Neural progenitor cell (in vitro differentiated cells): ENCODE measurements at regions not wholly inside any gene's neighbourhood (a gene's known extent, or its start where the extent isn't known, plus 50 kb on each side); places are given as distances from the start of the nearest gene placed in this dataset.

Experiments used
- DNase-seq: peaks from one replicate; pipeline ENCODE4 v3.0.0-alpha.2; 2016; ENCODE audit warnings: low spot score
- H2AFZ ChIP-seq: fragments of 200-600 bp; sonication (generic); replicated peaks from 2 replicates; pipeline ENCODE4 v1.6.1; 2016; ENCODE audit warnings: antibody characterized with exemption
- H3F3A ChIP-seq: fragments of 200-600 bp; sonication (generic); 2 replicates; pipeline ENCODE4 v1.6.1; 2016; ENCODE audit warnings: antibody characterized with exemption, low read depth
- H3K27ac ChIP-seq: fragments of 200-600 bp; sonication (generic); 2 replicates; pipeline ENCODE4 v1.5.1; 2016; ENCODE audit warnings: mild to moderate bottlenecking
- H3K27me3 ChIP-seq: fragments of 200-600 bp; sonication (generic); 2 replicates; pipeline ENCODE4 v1.6.1; 2016; ENCODE audit warnings: mild to moderate bottlenecking, moderate library complexity
- H3K36me3 ChIP-seq: fragments of 200-600 bp; sonication (generic); 2 replicates; pipeline ENCODE4 v1.5.1; 2016
- H3K4me1 ChIP-seq: fragments of 200-600 bp; sonication (generic); 2 replicates; pipeline ENCODE4 v1.6.1; 2016; ENCODE audit warnings: mixed run types
- H3K4me2 ChIP-seq: fragments of 200-600 bp; sonication (generic); 2 replicates; pipeline ENCODE4 v1.6.1; 2016
- H3K4me3 ChIP-seq: fragments of 200-600 bp; sonication (generic); 2 replicates; pipeline ENCODE4 v1.5.1; 2016
- H3K79me2 ChIP-seq: fragments of 200-600 bp; sonication (generic); 2 replicates; pipeline ENCODE4 v1.6.1; 2016; ENCODE audit warnings: low read depth
- H3K9ac ChIP-seq: fragments of 200-600 bp; sonication (generic); 2 replicates; pipeline ENCODE4 v1.6.1; 2016
- H3K9me3 ChIP-seq: fragments of 200-600 bp; sonication (generic); 2 replicates; pipeline ENCODE4 v1.5.1; 2016; ENCODE audit warnings: low read depth
- H4K20me1 ChIP-seq: fragments of 200-600 bp; sonication (generic); 2 replicates; pipeline ENCODE4 v1.6.1; 2016; ENCODE audit warnings: low read depth
- H3K27ac Mint-ChIP-seq: 3 replicates; pipeline ENCODE4 v1.8.0; 2021; ENCODE audit warnings: mixed read lengths
- H3K27me3 Mint-ChIP-seq: 2 replicates; pipeline ENCODE4 v1.8.0; 2022; ENCODE audit warnings: low read depth, mild to moderate bottlenecking, inconsistent platforms, moderate library complexity, mixed read lengths; ENCODE audit not compliant: insufficient read depth
- H3K36me3 Mint-ChIP-seq: 3 replicates; pipeline ENCODE4 v1.8.0; 2021; ENCODE audit warnings: mixed read lengths
- H3K4me1 Mint-ChIP-seq: 3 replicates; pipeline ENCODE4 v1.8.0; 2021; ENCODE audit warnings: mixed read lengths
- H3K4me3 Mint-ChIP-seq: 3 replicates; pipeline ENCODE4 v1.8.0; 2021; ENCODE audit warnings: mild to moderate bottlenecking, moderate library complexity, mixed read lengths
- H3K9me3 Mint-ChIP-seq: 3 replicates; pipeline ENCODE4 v1.8.0; 2020; ENCODE audit warnings: mixed read lengths
- CTCF ChIP-seq: fragments of 200-600 bp; sonication (generic); IDR thresholded peaks from 2 replicates; pipeline ENCODE4 v1.5.1; 2017; ENCODE audit warnings: antibody characterized with exemption, mild to moderate bottlenecking
- EZH2 ChIP-seq: fragments of 200-600 bp; sonication (generic); IDR thresholded peaks from 2 replicates; pipeline ENCODE4 v1.6.1; 2017; ENCODE audit warnings: antibody characterized with exemption, mild to moderate bottlenecking, moderate library complexity
- EZH2phosphoT487 ChIP-seq: fragments of 200-600 bp; sonication (generic); IDR thresholded peaks from 2 replicates; pipeline ENCODE4 v1.6.1; 2017; ENCODE audit warnings: antibody characterized with exemption

GRCh38 chr3:82386647-82387046 lies 625.2 kb upstream of the GBE1 start:
- H3K4me3 Mint-ChIP-seq: no peak overlapping the region
- no peaks in the 10 kb centered on the region for H3K27me3 Mint-ChIP-seq

GRCh38 chr3:82384181-82384580 lies 622.7 kb upstream of the GBE1 start:
- Histone ChIP-seq H3K36me3 (no peaks in the 10 kb centered on the region), H3K4me2 (no peak overlapping the region), H4K20me1 (no peaks in the 10 kb centered on the region), H3F3A (no peaks in the 10 kb centered on the region), H3K9ac (no peak overlapping the region), H3K4me1 (no peaks in the 10 kb centered on the region), H3K27me3 (no peaks in the 10 kb centered on the region), H3K9me3 (no peaks in the 10 kb centered on the region), H3K27ac (no peak overlapping the region), H2AFZ (no peak overlapping the region), H3K4me3 (no peak overlapping the region), H3K79me2 (no peaks in the 10 kb centered on the region)
- H3K27ac Mint-ChIP-seq: no peak overlapping the region
- no peak overlapping the region for H3K4me3 Mint-ChIP-seq
- no peaks in the 10 kb centered on the region for H3K4me1 Mint-ChIP-seq
- no peak for TF ChIP-seq CTCF
- TF ChIP-seq EZH2phosphoT487: no peak
- TF ChIP-seq EZH2: no peak
- no peaks in the 10 kb centered on the region for H3K36me3 Mint-ChIP-seq
- DNase-seq: no peak
- H3K9me3 Mint-ChIP-seq: no peaks in the 10 kb centered on the region
- H3K27me3 Mint-ChIP-seq: no peaks in the 10 kb centered on the region

More at GRCh38 chr3:82386647-82387046, 625.2 kb upstream of the GBE1 start:
- Histone ChIP-seq H3K9me3 (no peaks in the 10 kb centered on the region), H3K9ac (no peak overlapping the region), H3K4me3 (no peak overlapping the region), H2AFZ (no peak overlapping the region), H3K4me2 (no peak overlapping the region), H3K4me1 (no peaks in the 10 kb centered on the region), H3K36me3 (no peaks in the 10 kb centered on the region), H3F3A (no peaks in the 10 kb centered on the region), H3K79me2 (no peaks in the 10 kb centered on the region), H4K20me1 (no peaks in the 10 kb centered on the region), H3K27me3 (no peaks in the 10 kb centered on the region), H3K27ac (no peak overlapping the region)
- no peak for TF ChIP-seq EZH2phosphoT487
- TF ChIP-seq CTCF: no peak
- no peak for TF ChIP-seq EZH2
- Mint-ChIP-seq H3K4me1 (no peaks in the 10 kb centered on the region), H3K9me3 (no peaks in the 10 kb centered on the region), H3K36me3 (no peaks in the 10 kb centered on the region), H3K27ac (no peak overlapping the region)
- DNase-seq: no peak

- Mint-ChIP-seq H3K27me3 (no peaks in the 10 kb centered on the region), H3K4me3 (no peak overlapping the region), H3K27ac (no peak overlapping the region), H3K9me3 (peaks cover 10% of the 10 kb centered on the region), H3K4me1 (no peaks in the 10 kb centered on the region), H3K36me3 (no peaks in the 10 kb centered on the region)
- no peak overlapping the region for H2AFZ ChIP-seq
- H3F3A ChIP-seq: no peaks in the 10 kb centered on the region
- no peak overlapping the region for H3K9ac ChIP-seq
- no peaks in the 10 kb centered on the region for H3K27me3 ChIP-seq
- H3K4me2 ChIP-seq: no peak overlapping the region
- DNase-seq: no peak
- no peak overlapping the region for H3K27ac ChIP-seq
- H3K79me2 ChIP-seq: no peaks in the 10 kb centered on the region
- H3K4me3 ChIP-seq: no peak overlapping the region
- H3K9me3 ChIP-seq: no peaks in the 10 kb centered on the region
- no peaks in the 10 kb centered on the region for H4K20me1 ChIP-seq
- H3K36me3 ChIP-seq: no peaks in the 10 kb centered on the region
- H3K4me1 ChIP-seq: no peaks in the 10 kb centered on the region
- no peak for TF ChIP-seq EZH2phosphoT487
- TF ChIP-seq CTCF: no peak
- no peak for TF ChIP-seq EZH2
Measured at GRCh38 chr3:82382831-82383230, 621.4 kb upstream of the GBE1 start.

- Histone ChIP-seq H3K9me3 (peaks cover 14% of the 10 kb centered on the region), H2AFZ (no peak overlapping the region), H3K36me3 (peaks cover 9% of the 10 kb centered on the region), H4K20me1 (no peaks in the 10 kb centered on the region), H3F3A (no peaks in the 10 kb centered on the region), H3K27me3 (no peaks in the 10 kb centered on the region), H3K27ac (no peak overlapping the region), H3K4me2 (no peak overlapping the region), H3K4me3 (no peak overlapping the region), H3K79me2 (no peaks in the 10 kb centered on the region), H3K4me1 (no peaks in the 10 kb centered on the region), H3K9ac (no peak overlapping the region)
- DNase-seq: no peak
- H3K36me3 Mint-ChIP-seq: peaks cover 4% of the 10 kb centered on the region
- H3K27me3 Mint-ChIP-seq: peaks cover 2% of the 10 kb centered on the region
- H3K4me3 Mint-ChIP-seq: no peak overlapping the region
- no peak overlapping the region for H3K27ac Mint-ChIP-seq
- peaks cover 42% of the 10 kb centered on the region for H3K9me3 Mint-ChIP-seq
- H3K4me1 Mint-ChIP-seq: no peaks in the 10 kb centered on the region
- no peak for TF ChIP-seq CTCF
- TF ChIP-seq EZH2: no peak
- no peak for TF ChIP-seq EZH2phosphoT487
Measured at GRCh38 chr3:82378392-82378791, 616.9 kb upstream of the GBE1 start.
